ENCODE measurements at regions not wholly inside any gene's neighbourhood (a gene's known extent, or its start where the extent isn't known, plus 50 kb on each side); places are given as distances from the start of the nearest gene placed in this dataset.

DNA sequence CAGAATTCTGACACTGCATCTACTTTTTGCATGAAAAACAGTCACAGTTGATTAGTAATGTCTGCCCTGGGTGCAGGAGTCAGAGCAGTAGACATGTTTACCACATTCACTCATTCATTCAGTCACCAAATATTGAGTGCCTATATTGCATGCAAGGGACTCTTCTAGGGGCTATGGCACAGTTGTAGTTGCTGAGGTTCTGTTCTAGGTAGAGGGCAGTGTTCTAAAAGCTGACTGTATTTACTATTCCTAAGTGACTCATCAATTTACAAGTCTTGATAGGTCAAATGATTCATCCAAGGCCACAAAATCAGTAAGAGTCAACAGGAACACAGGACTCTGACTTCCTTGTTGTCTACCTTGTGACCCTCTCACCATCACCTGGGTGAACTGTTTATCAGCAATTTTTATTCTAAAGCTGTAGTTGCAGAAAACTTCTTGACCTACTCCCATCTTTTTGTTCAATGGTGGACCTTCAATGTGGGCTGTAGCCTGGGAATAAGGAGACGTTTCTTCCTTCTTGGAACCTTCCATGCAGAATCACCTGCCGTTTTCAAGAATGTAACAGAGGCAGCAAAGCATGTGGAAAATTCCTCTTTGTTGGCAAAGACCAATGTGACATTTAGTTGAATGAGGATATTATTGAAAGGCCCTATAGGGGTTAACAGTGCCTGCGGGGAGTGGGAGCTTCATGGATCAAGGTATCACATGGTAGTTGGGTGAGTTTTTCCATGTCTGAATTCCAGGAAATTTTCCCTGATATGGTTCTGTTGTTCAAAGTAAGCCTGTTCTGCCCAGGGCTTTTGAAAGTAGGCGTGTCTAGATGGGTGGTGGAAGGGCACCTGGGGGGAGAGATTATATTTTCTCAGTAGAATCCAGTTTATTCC lies 223.2 kb downstream of the KTN1 start:
- WGBS, result 89% methylated on average over 4 of the region's 4 CpGs
- Histone ChIP-seq H3K9ac (ENCODE audit: low read depth in 1 of 2, low read length in 2 of 2) (no peak overlapping the region), H3K4me3 (ENCODE audit: low read depth in 1 of 3, low read length in 3 of 3) (no peak overlapping the region), H3K36me3 (ENCODE audit: control insufficient read depth in 4 of 4, insufficient read depth in 3 of 4, low read depth in 1 of 4, low read length in 3 of 4) (no peaks in the 10 kb centered on the region), H3K27me3 (ENCODE audit: control insufficient read depth in 4 of 4, insufficient read depth in 4 of 4, low read length in 3 of 4) (no peaks in the 10 kb centered on the region), H3K9me3 (ENCODE audit: control insufficient read depth in 4 of 4, low read length in 3 of 4) (no peaks in the 10 kb centered on the region), H3K27ac (ENCODE audit: low read depth in 1 of 2, low read length in 2 of 2) (no peak overlapping the region), H3K4me1 (ENCODE audit: control insufficient read depth in 4 of 4, insufficient read depth in 4 of 4, low read length in 3 of 4) (no peaks in the 10 kb centered on the region)
- TF ChIP-seq YY1 (IDR thresholded peaks at IDR 0.05), result no peak
- peak; percentile 7 to 25 for TF ChIP-seq JUND (IDR thresholded peaks at IDR 0.05)
- no peak for DNase-seq (ENCODE audit: low spot score)

DNA sequence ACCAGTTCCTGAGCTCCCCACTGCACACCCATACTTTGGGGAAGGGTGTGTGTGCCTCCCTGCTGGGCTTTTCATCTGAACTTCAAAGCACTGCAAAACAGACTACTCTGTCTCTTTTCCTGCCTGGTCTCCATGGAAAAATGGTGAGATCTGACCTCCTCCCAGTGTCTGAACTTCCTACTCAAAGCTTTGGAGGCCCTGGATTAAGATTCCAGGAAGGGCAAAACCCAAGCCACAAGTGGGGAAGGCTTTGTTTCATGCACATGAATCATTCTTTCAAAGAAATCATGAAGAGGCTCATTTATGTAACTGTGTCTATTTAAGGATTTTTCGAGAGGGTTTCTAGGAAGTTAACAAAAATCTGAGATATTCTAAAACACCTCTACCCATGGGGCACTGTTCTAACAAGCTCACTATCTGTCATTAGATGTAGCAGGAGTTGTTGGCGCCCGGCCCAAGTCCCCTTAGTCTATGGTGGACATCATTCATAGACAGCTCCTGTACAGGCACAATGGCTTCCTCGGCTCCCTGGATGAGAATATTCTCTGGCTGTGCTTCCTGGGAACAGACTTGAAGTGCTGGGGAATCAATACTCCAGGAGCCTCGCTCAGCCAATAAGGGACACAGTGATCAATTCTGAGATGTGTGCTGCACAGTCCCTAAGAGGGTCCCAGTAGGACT lies 224.0 kb downstream of the KTN1 start:
- TF ChIP-seq JUND (IDR thresholded peaks at IDR 0.05) (no peak), YY1 (IDR thresholded peaks at IDR 0.05) (no peak), FOXA2 (IDR thresholded peaks at IDR 0.05) (no peak), RAD21 (IDR thresholded peaks at IDR 0.05) (no peak), NR2F2 (IDR thresholded peaks at IDR 0.05) (no peak)
- TF ChIP-seq, protein P1, sequence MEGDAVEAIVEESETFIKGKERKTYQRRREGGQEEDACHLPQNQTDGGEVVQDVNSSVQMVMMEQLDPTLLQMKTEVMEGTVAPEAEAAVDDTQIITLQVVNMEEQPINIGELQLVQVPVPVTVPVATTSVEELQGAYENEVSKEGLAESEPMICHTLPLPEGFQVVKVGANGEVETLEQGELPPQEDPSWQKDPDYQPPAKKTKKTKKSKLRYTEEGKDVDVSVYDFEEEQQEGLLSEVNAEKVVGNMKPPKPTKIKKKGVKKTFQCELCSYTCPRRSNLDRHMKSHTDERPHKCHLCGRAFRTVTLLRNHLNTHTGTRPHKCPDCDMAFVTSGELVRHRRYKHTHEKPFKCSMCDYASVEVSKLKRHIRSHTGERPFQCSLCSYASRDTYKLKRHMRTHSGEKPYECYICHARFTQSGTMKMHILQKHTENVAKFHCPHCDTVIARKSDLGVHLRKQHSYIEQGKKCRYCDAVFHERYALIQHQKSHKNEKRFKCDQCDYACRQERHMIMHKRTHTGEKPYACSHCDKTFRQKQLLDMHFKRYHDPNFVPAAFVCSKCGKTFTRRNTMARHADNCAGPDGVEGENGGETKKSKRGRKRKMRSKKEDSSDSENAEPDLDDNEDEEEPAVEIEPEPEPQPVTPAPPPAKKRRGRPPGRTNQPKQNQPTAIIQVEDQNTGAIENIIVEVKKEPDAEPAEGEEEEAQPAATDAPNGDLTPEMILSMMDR (IDR thresholded peaks at IDR 0.05; ENCODE audit: low read depth, low read length, missing input control), result no peak
- Histone ChIP-seq H3K27ac (ENCODE audit: low read depth in 1 of 2, low read length in 2 of 2) (no peak overlapping the region), H3K4me3 (ENCODE audit: low read depth in 1 of 3, low read length in 3 of 3) (no peak overlapping the region), H3K9me3 (ENCODE audit: control insufficient read depth in 4 of 4, low read length in 3 of 4) (no peaks in the 10 kb centered on the region), H3K27me3 (ENCODE audit: control insufficient read depth in 4 of 4, insufficient read depth in 4 of 4, low read length in 3 of 4) (no peaks in the 10 kb centered on the region), H3K9ac (ENCODE audit: low read depth in 1 of 2, low read length in 2 of 2) (no peak overlapping the region), H3K36me3 (ENCODE audit: control insufficient read depth in 4 of 4, insufficient read depth in 3 of 4, low read depth in 1 of 4, low read length in 3 of 4) (no peaks in the 10 kb centered on the region), H3K4me1 (ENCODE audit: control insufficient read depth in 4 of 4, insufficient read depth in 4 of 4, low read length in 3 of 4) (no peaks in the 10 kb centered on the region)
- WGBS, result 93% methylated on average over 5 of the region's 5 CpGs
- DNase-seq (ENCODE audit: low spot score), result no peak

DNA sequence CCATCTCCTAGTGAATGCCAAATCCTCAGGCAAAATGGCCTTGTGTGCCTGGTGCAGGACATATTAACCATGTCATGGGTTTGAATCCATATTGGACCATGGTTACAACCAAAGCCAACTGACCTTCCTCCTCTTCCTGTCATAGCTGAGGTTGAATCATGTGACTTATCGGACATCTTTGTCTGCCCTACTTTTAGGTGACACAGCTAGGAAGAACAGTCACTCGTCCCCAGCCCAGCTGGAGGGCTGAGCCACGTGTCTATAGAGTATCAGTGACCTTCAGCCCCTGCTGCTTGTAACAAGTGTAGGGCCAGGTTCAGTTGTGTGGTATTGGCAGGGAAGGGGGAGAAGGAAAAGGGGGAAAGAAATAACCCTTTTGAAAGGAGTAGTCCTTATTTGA lies 225.2 kb downstream of the KTN1 start:
- DNase-seq (ENCODE audit: low spot score), result no peak
- H3K4me3 ChIP-seq (ENCODE audit: low read depth in 1 of 3, low read length in 3 of 3), result no peak overlapping the region
- H3K9ac ChIP-seq (ENCODE audit: low read depth in 1 of 2, low read length in 2 of 2), result no peak overlapping the region
- H3K9me3 ChIP-seq (ENCODE audit: control insufficient read depth in 4 of 4, low read length in 3 of 4), result no peaks in the 10 kb centered on the region
- H3K4me1 ChIP-seq (ENCODE audit: control insufficient read depth in 4 of 4, insufficient read depth in 4 of 4, low read length in 3 of 4), result no peaks in the 10 kb centered on the region
- H3K27me3 ChIP-seq (ENCODE audit: control insufficient read depth in 4 of 4, insufficient read depth in 4 of 4, low read length in 3 of 4), result no peaks in the 10 kb centered on the region
- TF ChIP-seq RAD21 (IDR thresholded peaks at IDR 0.05) (no peak), FOXA1 (IDR thresholded peaks at IDR 0.05) (no peak), YY1 (IDR thresholded peaks at IDR 0.05) (no peak)
- TF ChIP-seq, protein P2, sequence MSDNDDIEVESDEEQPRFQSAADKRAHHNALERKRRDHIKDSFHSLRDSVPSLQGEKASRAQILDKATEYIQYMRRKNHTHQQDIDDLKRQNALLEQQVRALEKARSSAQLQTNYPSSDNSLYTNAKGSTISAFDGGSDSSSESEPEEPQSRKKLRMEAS (IDR thresholded peaks at IDR 0.05), result no peak
- TF ChIP-seq, protein P3, sequence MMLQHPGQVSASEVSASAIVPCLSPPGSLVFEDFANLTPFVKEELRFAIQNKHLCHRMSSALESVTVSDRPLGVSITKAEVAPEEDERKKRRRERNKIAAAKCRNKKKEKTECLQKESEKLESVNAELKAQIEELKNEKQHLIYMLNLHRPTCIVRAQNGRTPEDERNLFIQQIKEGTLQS (IDR thresholded peaks at IDR 0.05), result no peak
- 52% methylated on average over 3 of the region's 3 CpGs for WGBS
- H3K36me3 ChIP-seq (ENCODE audit: control insufficient read depth in 4 of 4, insufficient read depth in 3 of 4, low read depth in 1 of 4, low read length in 3 of 4), result no peaks in the 10 kb centered on the region
- no peak overlapping the region for H3K27ac ChIP-seq (ENCODE audit: low read depth in 1 of 2, low read length in 2 of 2)

Data from liver (tissue), 8 donors.